CD1c-positive myeloid dendritic cell (primary cell): ENCODE measurements at regions not wholly inside any gene's neighbourhood (a gene's known extent, or its start where the extent isn't known, plus 50 kb on each side); places are given as distances from the start of the nearest gene placed in this dataset.
A peak's percentile ranks its signal among the peaks of the same experiment; 100 is the strongest.
"Not testable (repeated sequence)": the region's sequence is repeated elsewhere in the genome, so short reads cannot be mapped to it uniquely, and the experiment has no call there.

Source experiments
- DNase-seq: peaks from one replicate; pipeline ENCODE4 v3.0.0-alpha.2; 2016; ENCODE audit errors: extremely low spot score

DNA sequence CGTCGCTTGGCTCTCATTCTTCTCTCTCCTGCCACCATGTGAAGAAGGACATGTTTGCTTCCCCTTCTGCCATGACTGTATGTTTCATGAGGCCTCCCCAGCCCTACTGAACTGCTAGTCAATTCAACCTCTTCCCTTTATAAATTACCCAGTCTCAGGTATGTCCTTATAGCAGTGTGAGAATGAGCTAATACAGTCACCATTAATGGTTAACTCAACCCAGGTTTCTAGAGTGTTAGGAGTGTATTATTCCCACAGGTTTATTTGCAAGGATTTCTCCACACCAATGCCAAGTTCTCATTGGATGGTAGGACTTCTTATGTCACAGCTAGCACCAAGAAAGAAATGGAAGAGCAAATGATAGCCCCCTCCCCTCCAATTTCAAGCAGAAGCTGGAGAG, 71.9 kb downstream of the DYNAP start:
- no peak for DNase-seq

DNA sequence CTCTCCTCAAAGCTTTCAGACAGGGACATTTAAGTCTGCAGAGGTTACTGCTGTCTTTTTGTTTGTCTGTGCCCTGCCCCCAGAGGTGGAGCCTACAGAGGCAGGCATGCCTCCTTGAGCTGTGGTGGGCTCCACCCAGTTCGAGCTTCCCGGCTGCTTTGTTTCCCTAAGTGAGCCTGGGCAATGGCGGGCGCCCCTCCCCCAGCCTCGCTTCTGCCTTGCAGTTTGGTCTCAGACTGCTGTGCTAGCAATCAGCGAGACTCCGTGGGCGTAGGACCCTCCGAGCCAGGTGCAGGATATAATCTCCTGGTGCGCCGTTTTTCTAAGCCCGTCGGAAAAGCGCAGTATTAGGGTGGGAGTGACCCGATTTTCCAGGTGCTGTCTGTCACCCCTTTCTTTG, 78.7 kb downstream of the DYNAP start:
- DNase-seq, result not testable (repeated sequence)

DNA sequence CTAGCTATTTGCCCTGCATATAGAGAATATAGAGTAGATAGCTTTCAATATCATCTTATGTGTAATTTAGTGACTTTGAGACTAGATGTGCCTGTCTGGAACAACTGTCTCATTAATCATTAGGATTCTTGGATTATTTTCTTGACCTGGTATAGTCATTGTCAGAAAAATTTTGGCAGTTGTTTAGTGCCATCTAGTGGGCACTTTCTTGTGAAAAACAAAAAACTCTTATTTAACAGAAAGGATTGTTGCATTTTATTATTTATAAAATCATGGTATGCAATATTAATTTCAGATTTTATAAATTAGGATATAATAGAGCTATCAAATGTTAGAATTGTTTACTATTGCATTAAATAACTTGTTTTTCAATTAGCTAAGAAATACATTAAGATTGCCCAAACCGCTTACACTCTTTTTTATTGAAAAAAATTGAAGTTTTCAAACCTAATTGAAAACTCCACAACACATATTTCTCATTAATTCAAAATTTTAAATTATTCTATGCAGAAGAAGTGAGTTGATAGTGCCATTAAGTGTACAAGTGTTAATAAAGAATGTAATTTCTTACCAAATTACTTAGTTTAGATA, 80.3 kb downstream of the DYNAP start:
- peak; percentile 55 for DNase-seq

DNA sequence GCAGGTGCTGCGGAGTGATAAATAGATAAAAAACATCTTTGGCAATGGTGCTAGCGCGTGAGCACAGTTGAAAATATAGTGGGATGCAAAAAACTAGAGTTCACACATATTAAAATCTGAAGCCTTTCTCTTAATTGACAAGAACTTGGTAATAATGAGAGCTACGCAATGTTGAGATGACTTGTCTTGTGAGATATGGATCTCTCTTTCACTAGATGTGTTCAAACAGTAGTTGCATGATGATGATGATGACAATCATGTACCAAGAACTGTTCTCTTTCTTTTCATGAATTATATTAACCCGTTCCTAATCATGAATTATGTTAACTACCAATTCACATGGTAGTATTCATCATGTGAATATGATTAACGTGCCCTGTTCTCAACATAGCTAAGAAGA, 81.1 kb downstream of the DYNAP start:
- DNase-seq, result no peak

DNA sequence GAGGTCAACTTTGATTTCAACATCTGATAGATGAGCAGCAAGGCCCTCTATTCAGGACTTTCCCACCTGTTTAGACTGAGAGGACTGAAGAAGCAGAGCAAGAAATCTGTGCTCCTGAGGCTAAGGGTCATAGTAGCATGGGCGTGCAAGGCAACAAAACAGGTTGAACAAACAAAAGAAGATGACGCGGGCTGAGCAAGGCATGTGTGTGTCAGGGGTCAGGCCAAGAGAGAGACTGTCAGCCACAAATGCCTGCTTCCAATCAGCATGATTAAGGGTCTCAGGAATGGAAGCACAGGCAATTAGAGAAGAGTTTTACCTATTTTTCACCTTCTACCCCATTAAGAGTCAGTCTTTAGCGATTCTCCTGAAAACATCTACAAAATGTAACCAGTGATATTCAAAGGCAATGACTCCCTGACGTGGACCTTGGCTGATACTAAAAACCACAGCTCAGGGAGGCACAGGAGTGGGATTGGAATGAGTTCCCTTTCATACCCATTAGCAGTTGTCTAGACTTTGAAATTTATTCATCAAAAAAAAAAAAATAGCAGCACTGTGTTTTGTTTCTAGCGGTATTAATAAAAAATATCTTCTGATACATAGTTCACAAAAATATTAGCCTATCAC, 81.9 kb downstream of the DYNAP start:
- DNase-seq, result no peak

DNA sequence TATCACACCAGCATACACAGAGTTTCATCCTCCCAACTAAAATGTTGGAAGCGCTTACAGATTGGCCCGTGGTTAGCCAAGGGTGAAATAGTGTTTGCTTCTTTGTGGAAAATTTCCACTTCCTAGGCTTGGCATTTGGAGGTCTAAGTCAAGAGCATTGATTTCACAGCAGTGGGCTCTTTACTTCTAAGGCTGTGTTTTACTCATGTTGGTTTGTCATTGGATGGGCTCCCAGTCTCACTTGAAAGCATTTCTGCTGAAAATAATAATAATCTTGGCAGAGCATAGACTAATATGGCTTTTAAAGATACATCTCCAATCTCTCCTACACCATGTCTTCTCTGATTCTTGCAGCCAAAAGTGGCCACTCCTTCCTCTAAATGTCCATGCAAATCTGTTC, 82.9 kb downstream of the DYNAP start:
- no peak for DNase-seq

DNA sequence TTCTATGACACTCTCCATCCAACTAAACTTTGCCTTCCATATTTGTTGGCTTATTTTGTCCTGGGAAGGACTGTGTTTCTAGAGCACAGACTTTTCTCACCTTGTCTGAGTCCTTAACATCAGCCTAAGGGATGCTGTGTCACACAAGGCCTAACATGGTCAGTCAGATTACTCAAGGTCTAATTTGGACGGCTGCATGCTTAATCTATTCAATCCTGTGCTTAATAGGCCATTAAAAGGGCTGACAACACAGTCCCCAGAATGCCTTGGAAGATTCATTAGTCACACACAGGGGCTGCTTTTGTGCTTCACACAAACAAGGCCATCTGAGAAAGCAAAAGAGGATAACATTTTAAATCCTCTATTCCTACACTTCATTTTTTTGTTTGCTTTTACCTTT, 84.0 kb downstream of the DYNAP start:
- no peak for DNase-seq

DNA sequence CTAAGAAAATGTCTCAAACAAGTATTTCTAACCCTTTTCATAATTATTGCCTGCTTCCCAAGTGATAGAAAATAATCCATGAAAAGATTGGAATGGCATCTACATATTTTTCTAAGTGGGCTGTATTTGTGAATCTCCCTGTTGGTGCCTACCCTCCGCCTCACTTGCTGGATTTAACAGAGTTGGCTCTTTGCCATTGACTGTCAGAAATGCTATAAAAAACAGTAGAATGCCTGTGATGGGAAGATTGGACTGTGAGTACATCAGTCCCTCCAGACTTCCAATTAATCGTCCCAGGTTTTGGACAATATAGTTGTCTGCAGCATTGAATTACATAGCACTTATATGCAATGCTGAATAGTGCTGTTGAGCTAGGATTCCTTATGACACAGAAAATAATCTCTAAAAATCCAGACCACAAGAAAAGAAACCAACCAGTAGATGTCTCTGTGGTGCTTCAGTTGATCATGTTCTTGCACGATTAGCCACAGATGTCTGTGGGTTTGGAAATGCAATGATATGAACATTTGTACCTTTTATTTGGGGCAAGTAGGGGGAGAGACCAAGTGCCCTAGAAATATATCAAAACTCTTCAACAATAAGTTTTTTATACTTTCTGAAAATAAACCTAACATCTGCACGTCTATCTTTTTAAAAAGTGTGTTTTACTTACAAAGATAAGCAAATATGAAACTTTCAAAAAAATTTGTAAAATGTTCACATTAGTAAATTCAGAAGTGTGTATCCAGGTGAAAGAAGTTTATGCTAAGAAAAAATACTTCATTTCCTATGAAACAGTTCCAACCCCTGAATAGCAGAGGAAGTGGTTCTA, 88.5 kb downstream of the DYNAP start:
- no peak for DNase-seq

DNA sequence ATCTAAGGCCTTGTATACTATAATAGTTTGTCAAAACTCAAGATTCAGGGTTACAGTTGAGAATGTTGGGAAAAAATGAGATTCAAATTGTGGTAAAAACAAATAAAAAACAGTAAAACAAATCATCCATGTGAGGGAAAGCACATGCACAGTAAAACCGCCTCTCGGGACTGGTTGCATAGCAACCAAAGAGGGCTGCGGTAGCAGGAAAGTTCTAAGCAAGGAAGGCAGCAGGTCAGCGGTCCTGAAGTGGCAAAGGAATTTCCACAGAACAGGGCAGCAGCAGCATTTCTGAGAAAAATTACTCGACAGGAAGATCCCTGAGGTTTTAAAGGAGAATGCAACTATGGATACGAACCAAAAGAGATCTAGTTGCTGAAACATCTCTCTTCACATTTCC, 93.7 kb downstream of the DYNAP start:
- DNase-seq, result no peak

DNA sequence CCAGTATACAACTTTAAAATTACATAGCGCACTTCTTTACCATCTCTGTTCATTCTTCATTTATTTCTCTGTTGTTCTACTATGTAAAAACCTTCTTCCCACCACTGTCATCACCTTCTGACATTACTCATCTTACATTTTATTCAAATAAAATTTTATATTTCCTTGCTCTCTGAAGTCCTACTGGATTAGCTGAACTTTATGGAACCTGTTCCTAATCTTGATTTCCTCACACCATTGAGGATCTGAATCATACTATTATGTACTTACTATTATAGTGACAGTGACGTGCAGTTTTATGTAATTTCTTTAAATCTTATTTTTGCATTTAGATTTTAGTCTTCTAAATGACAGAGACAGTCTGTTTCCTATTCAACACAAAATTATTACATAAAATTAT, 98.3 kb downstream of the DYNAP start:
- no peak for DNase-seq

DNA sequence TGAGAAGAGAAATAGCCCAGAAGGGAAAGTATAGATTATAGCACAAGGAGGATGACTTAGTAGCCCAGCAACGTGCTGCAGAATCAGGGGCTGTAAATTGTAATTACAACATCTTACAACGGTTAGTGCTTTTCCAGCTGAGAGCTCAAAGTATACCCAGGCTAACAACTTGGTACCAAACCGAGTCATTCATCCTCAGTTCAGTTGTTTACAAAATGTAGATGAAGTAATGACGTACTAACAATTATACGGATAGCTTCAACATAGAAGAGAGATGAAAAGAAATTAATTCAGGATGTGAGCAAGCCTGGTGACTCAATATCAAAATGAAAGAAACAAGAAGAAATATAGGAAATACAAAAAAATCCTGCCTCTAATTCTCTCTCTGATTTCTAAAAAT, 99.2 kb downstream of the DYNAP start:
- no peak for DNase-seq

DNA sequence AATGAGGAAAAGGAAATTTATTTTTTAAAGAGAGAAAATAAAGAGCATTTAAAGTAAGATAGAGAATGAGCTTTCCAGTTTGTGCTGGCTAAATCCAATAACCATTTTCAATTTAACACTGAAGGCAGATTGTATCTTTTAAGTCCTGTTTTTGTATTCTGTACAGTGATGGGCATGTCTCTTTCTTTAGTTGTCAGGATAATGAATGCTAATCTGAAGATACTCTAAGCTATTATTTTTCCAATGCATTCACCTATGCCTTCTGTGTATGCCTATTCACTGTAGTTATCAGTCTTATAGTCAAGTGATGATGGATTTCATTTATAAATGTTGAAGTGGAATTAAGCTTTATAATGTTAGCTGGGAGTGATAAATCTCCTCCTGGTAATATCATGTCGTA, 101.4 kb downstream of the DYNAP start:
- DNase-seq, result no peak

DNA sequence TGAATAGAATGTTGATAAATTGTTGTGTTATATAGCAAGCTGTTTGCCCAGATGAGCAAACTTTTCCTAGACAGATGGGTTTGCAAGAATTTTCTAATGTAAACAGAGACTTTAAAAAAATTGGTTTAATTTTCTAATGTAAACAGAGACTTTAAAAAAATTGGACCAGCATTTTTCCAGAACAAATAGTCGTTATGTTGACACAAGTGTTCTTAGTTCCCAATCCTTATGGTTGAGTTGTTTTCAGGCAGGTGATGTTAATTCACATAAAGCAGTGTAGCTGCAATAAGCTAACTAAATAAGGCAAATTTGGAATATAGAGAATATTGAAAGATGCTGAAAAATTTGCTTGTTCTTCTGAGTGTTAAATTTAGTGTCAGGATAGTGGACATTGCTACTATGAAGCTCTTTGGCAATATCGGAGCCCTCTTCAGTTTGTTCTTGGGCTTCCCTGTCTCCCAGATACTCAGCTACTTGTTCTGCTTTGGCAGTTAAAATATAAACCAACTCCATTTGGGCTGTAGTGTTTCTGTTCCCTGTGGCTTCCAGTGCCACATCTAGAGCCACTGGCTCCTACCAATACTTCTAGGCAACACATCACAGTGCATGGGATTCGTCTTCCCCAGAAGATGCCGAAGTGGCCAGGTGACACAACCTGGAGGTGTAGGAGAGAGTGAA, 105.7 kb downstream of the DYNAP start:
- DNase-seq, result no peak

DNA sequence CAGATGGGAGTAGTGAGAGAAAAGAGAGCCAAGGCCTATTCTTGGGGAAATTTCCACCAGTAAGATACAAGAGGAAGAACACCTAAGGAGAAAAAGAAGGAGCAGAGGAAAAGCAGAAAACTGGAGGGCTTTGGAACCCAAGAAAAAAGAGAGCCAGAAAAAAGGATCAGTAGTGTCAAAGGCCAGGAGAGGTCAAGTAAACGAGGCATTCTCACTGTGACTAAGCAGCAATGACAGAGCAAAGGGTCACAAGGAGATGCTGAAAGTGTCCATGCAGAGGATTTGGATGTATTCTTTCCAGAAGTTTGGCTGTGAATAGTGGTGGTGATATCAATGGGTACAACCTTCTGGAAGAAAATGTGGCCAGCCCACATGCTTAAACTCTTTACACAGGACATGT, 109.5 kb downstream of the DYNAP start:
- no peak for DNase-seq

DNA sequence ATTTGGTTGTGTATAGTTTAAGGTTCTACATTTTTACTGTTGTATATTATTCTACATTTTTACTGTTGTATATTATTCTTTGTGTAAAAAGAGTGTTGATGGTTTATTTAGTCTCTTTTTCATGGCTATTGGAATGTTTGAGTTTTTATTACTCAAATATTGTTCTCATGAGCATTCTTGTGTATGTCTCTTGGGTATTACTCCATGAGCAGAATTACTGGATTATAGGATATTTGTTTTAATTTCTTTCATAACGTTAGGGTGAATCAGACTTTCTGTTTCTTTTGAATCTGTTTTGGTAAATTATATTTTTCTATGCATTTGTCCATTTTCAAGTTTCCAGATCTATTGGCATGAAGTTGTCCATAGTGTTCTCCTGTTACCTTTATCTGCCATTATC, 111.6 kb downstream of the DYNAP start:
- DNase-seq, result no peak

DNA sequence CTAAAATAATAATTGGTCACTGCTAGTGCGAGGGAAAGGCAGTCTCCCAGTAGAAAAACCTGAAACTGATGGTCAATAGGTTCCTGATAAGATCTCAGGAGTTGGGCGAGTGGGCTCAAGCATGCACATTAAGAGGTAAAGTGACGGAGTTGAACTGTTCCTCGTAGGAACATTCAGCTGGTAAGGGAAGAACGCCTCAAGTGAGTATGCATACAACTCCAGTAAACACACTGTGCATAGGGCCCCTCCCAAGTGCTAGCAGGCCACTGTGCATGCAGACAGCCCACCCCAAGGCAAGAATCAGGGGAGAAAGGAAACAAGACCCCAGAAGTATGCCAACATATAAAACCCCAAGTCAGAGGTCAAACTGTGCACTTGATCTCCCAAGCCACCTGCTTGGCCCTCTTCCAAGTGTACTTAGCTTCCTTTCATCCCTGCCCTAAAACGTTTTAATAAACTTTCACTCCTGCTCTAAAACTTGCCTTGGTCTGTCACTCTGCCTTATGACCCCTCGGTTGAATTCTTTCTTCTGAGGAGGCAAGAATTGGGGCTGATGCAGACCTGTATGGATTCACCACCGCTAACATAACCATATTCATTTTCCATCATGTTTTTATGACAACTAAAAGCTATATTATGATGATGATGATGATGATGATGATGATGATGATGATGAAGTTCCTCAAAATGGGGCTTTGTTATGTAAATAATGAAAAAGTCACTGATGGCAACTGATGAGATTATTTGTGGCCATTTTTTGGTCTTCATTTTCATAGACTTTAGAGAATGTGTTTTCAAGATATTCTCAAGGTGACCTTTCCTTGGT, 118.0 kb upstream of the RAB27B start:
- no peak for DNase-seq

DNA sequence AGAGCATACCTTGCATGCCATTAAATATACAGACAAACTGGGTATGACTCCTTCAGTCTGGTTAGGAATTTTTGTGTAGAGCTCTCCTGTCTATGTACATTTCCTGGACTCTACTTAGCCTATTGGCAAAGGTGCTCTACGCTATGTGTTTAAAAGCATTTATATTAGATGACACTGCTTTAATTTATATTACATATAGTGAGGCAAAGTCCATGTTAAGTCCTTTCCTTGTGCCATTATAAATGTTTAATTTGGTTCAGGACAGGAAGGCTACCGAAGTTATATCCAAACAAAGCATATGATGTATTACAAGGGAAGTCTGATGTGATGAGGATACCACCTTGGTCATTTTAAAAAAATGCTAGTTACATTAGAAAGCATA, 117.4 kb upstream of the RAB27B start:
- DNase-seq, result no peak

DNA sequence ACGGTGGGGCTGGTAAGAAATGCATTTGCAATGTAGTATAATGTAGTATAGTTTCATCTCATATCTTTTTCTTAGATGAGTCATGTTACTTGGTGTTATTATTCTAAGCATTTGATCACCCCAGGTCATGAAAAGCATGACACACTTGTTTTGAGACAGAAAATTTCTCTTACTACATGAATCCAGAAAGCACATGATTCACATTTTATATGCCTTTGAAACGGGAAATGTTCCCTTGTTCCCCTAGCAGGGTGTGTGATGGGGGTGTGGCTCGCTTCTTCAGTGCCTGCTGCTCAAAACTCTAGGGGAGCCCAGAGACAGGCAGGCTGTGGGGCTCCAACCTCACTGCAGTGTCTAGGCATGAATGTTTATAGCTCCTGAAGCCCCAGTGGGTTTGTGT, 116.0 kb upstream of the RAB27B start:
- no peak for DNase-seq

DNA sequence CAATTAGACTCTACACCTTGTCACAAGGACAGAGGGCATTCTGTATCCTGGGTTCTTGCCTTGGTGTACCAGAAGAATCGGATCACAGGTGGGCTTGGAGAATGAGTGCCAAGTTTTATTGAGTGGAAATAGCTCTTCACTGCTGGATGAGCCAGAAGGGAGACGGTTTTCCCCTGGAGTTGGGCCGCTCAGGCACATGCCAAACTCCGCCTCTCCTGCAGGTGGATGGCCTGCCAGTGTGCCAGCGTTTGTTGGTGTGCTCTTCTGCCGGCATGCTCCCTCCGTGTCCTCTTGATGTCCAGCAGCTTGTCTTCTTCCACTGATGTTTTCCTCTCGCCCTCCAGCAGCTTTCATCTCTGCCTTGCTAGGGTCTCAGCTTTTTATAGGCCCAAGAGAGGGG, 115.5 kb upstream of the RAB27B start:
- DNase-seq, result no peak

DNA sequence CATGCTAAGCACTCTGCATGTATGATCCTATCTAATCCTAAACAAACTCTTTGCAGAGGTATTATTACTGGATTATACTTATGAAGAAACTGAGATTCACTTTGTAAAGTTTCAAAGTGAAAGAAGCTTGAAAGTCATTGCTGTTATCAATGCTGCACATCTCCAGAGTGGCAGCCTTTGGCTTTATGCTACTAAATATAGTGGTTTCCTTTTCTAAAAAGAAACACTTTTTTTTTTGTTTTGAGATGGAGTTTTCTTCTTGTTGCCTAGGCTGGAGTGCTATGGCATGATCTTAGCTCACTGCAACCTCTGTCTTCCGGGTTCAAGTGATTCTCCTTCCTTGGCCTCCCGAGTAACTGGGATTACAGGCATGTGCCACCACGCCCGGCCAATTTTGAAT, 114.9 kb upstream of the RAB27B start:
- DNase-seq, result no peak

DNA sequence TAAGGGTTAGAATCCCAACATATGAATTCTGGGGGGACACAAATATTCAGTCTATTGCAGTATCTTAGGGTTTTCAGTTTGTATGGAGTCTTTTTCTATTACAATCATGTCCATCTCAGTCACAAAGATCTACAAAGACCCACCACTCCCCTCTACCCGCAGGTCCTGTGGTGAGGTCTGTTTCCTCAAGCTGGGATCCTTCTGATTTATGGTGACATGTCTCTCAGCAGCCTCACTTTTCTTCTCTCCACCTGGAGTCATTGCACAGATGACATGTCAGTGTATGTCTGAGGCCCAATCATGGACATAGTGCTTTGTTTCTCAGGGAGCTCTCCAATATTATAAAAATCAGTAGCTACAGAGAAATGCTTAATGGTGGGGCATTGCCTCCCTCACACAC, 113.4 kb upstream of the RAB27B start:
- no peak for DNase-seq

DNA sequence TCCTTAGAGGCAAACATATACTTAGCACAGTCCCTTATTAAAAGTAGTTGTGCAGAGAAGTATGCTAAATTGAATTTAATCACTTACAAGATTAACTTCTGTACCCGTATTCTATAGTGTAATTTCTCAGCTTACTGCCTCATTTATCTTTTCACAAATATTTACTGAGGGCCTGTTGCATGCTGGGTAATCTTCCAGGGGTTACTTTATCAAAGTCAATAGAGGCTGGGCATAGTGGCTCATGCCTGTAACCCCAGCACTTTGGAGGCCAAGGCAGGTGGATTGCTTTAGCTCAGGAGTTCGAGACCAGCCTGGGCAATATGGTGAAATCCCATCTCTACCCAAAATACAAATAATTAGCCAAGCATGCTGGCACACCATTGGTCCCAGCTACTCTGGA, 111.7 kb upstream of the RAB27B start:
- no peak for DNase-seq
